Activated naive CD8-positive, alpha-beta T cell treated with anti-CD3 and anti-CD28 coated beads, Interleukin-2, amount 50 U/mL, for 24 hours (primary cell): ENCODE measurements at regions not wholly inside any gene's neighbourhood (a gene's known extent, or its start where the extent isn't known, plus 50 kb on each side); places are given as distances from the start of the nearest gene placed in this dataset.

Experiments
- ATAC-seq: fragments of 150-1000 bp; cut with Tn5 transposase; one replicate; pipeline ENCODE4 v1.10.0; 2021
- DNase-seq: peaks from one replicate; pipeline ENCODE4 v3.0.0; 2021
- H3K27ac Mint-ChIP-seq: one replicate; pipeline ENCODE4 v1.8.0; 2021; ENCODE audit warnings: mild to moderate bottlenecking, mixed read lengths
- H3K27me3 Mint-ChIP-seq: one replicate; pipeline ENCODE4 v1.8.0; 2021; ENCODE audit warnings: mixed read lengths
- H3K36me3 Mint-ChIP-seq: one replicate; pipeline ENCODE4 v1.8.0; 2021; ENCODE audit warnings: low read depth, mixed read lengths
- H3K4me1 Mint-ChIP-seq: one replicate; pipeline ENCODE4 v1.8.0; 2021; ENCODE audit warnings: mixed read lengths
- H3K4me3 Mint-ChIP-seq: one replicate; pipeline ENCODE4 v1.8.0; 2021; ENCODE audit warnings: mild to moderate bottlenecking, moderate library complexity, mixed read lengths
- H3K9me3 Mint-ChIP-seq: one replicate; pipeline ENCODE4 v1.8.0; 2021; ENCODE audit warnings: mixed read lengths

- H3K27ac Mint-ChIP-seq, result no peak overlapping the region
- no peak overlapping the region for H3K4me3 Mint-ChIP-seq
- H3K4me1 Mint-ChIP-seq, result no peaks in the 10 kb centered on the region
- DNase-seq (no peak), ATAC-seq (no peak)
- no peaks in the 10 kb centered on the region for H3K27me3 Mint-ChIP-seq
- H3K36me3 Mint-ChIP-seq, result no peaks in the 10 kb centered on the region
- no peaks in the 10 kb centered on the region for H3K9me3 Mint-ChIP-seq
These were observed 467.3 kb downstream of the DNAH5 start for GRCh38 chr5:13477118-13477737.

GRCh38 chr5:13472842-13473241 lies 471.6 kb downstream of the DNAH5 start:
- Mint-ChIP-seq H3K36me3 (no peaks in the 10 kb centered on the region), H3K4me3 (no peak overlapping the region), H3K27me3 (no peaks in the 10 kb centered on the region), H3K27ac (no peak overlapping the region), H3K4me1 (no peaks in the 10 kb centered on the region), H3K9me3 (no peaks in the 10 kb centered on the region)
- no peak for DNase-seq
- no peak for ATAC-seq

GRCh38 chr5:13470975-13471374 lies 473.5 kb downstream of the DNAH5 start:
- H3K27me3 Mint-ChIP-seq, result no peaks in the 10 kb centered on the region
- no peaks in the 10 kb centered on the region for H3K4me1 Mint-ChIP-seq
- H3K9me3 Mint-ChIP-seq, result peaks cover 3% of the 10 kb centered on the region
- ATAC-seq (no peak), DNase-seq (no peak)
- H3K36me3 Mint-ChIP-seq, result no peaks in the 10 kb centered on the region
- no peak overlapping the region for H3K4me3 Mint-ChIP-seq
- no peak overlapping the region for H3K27ac Mint-ChIP-seq

- Mint-ChIP-seq H3K4me1 (no peaks in the 10 kb centered on the region), H3K9me3 (peaks cover 3% of the 10 kb centered on the region), H3K27ac (no peak overlapping the region), H3K36me3 (no peaks in the 10 kb centered on the region), H3K4me3 (no peak overlapping the region), H3K27me3 (no peaks in the 10 kb centered on the region)
- DNase-seq, result no peak
- no peak for ATAC-seq
These were observed 474.2 kb downstream of the DNAH5 start for GRCh38 chr5:13470263-13470662.

- ATAC-seq, result no peak
- Mint-ChIP-seq H3K27ac (no peak overlapping the region), H3K4me1 (no peaks in the 10 kb centered on the region)
These were observed 479.8 kb downstream of the DNAH5 start for GRCh38 chr5:13464532-13465193.

GRCh38 chr5:13460587-13460986 lies 483.9 kb downstream of the DNAH5 start:
- Mint-ChIP-seq H3K4me3 (no peak overlapping the region), H3K9me3 (peaks cover 16% of the 10 kb centered on the region), H3K36me3 (no peaks in the 10 kb centered on the region), H3K27ac (no peak overlapping the region), H3K4me1 (no peaks in the 10 kb centered on the region), H3K27me3 (no peaks in the 10 kb centered on the region)
- DNase-seq (no peak), ATAC-seq (no peak)

More at GRCh38 chr5:13464532-13465193, 479.8 kb downstream of the DNAH5 start:
- H3K36me3 Mint-ChIP-seq, result no peaks in the 10 kb centered on the region
- peaks cover 3% of the 10 kb centered on the region for H3K9me3 Mint-ChIP-seq
- no peak overlapping the region for H3K4me3 Mint-ChIP-seq
- no peaks in the 10 kb centered on the region for H3K27me3 Mint-ChIP-seq
- no peak for DNase-seq

GRCh38 chr5:13454050-13454449 lies 490.4 kb downstream of the DNAH5 start:
- Mint-ChIP-seq H3K4me1 (no peaks in the 10 kb centered on the region), H3K9me3 (peaks cover 18% of the 10 kb centered on the region), H3K36me3 (no peaks in the 10 kb centered on the region), H3K4me3 (no peak overlapping the region), H3K27ac (no peak overlapping the region), H3K27me3 (no peaks in the 10 kb centered on the region)
- no peak for DNase-seq
- no peak for ATAC-seq

- ATAC-seq, result no peak
- Mint-ChIP-seq H3K36me3 (no peaks in the 10 kb centered on the region), H3K9me3 (no peaks in the 10 kb centered on the region), H3K27me3 (no peaks in the 10 kb centered on the region), H3K4me1 (no peaks in the 10 kb centered on the region), H3K4me3 (no peak overlapping the region), H3K27ac (no peak overlapping the region)
- no peak for DNase-seq
These were observed 495.6 kb downstream of the DNAH5 start for GRCh38 chr5:13448843-13449242.

- DNase-seq (no peak), ATAC-seq (no peak)
- H3K36me3 Mint-ChIP-seq, result no peaks in the 10 kb centered on the region
These were observed 505.1 kb downstream of the DNAH5 start for GRCh38 chr5:13439430-13439829.

GRCh38 chr5:13427827-13428557 lies 516.5 kb downstream of the DNAH5 start:
- Mint-ChIP-seq H3K4me3 (no peak overlapping the region), H3K4me1 (no peaks in the 10 kb centered on the region), H3K9me3 (peaks cover 22% of the 10 kb centered on the region), H3K36me3 (no peaks in the 10 kb centered on the region), H3K27ac (no peak overlapping the region), H3K27me3 (no peaks in the 10 kb centered on the region)
- ATAC-seq, result no peak
- DNase-seq, result no peak

More at GRCh38 chr5:13439430-13439829, 505.1 kb downstream of the DNAH5 start:
- Mint-ChIP-seq H3K9me3 (peaks cover 14% of the 10 kb centered on the region), H3K27me3 (no peaks in the 10 kb centered on the region), H3K27ac (no peak overlapping the region), H3K4me3 (no peak overlapping the region), H3K4me1 (no peaks in the 10 kb centered on the region)

- Mint-ChIP-seq H3K4me3 (no peak overlapping the region), H3K9me3 (peaks cover 5% of the 10 kb centered on the region), H3K27me3 (no peaks in the 10 kb centered on the region), H3K36me3 (no peaks in the 10 kb centered on the region), H3K4me1 (no peaks in the 10 kb centered on the region), H3K27ac (no peak overlapping the region)
- DNase-seq (no peak), ATAC-seq (no peak)
These were observed 532.4 kb downstream of the DNAH5 start for GRCh38 chr5:13412040-13412595.

GRCh38 chr5:13408616-13409015 lies 535.9 kb downstream of the DNAH5 start:
- Mint-ChIP-seq H3K27ac (no peak overlapping the region), H3K36me3 (no peaks in the 10 kb centered on the region), H3K4me1 (no peaks in the 10 kb centered on the region), H3K9me3 (peaks cover 7% of the 10 kb centered on the region), H3K27me3 (no peaks in the 10 kb centered on the region), H3K4me3 (no peak overlapping the region)
- DNase-seq (no peak), ATAC-seq (no peak)

- no peak overlapping the region for H3K27ac Mint-ChIP-seq
- H3K36me3 Mint-ChIP-seq, result no peaks in the 10 kb centered on the region
- H3K4me1 Mint-ChIP-seq, result no peaks in the 10 kb centered on the region
- H3K9me3 Mint-ChIP-seq, result peaks cover 3% of the 10 kb centered on the region
- H3K27me3 Mint-ChIP-seq, result no peaks in the 10 kb centered on the region
- no peak for ATAC-seq
- DNase-seq, result no peak
- H3K4me3 Mint-ChIP-seq, result no peak overlapping the region
These were observed 541.1 kb downstream of the DNAH5 start for GRCh38 chr5:13403351-13403750.

- Mint-ChIP-seq H3K9me3 (peaks cover 37% of the 10 kb centered on the region), H3K27me3 (no peaks in the 10 kb centered on the region)
These were observed 559.4 kb downstream of the DNAH5 start for GRCh38 chr5:13385066-13385465.

GRCh38 chr5:13382232-13382631 lies 562.3 kb downstream of the DNAH5 start:
- Mint-ChIP-seq H3K9me3 (peaks cover 23% of the 10 kb centered on the region), H3K27me3 (no peaks in the 10 kb centered on the region), H3K27ac (no peak overlapping the region), H3K36me3 (no peaks in the 10 kb centered on the region), H3K4me3 (no peak overlapping the region), H3K4me1 (no peaks in the 10 kb centered on the region)
- DNase-seq, result no peak
- ATAC-seq, result no peak

More at GRCh38 chr5:13385066-13385465, 559.4 kb downstream of the DNAH5 start:
- Mint-ChIP-seq H3K27ac (no peak overlapping the region), H3K4me3 (no peak overlapping the region), H3K4me1 (no peaks in the 10 kb centered on the region), H3K36me3 (peaks cover 2% of the 10 kb centered on the region)
- no peak for DNase-seq
- ATAC-seq, result no peak
